WI38 (cell line): ENCODE measurements at regions not wholly inside any gene's neighbourhood (a gene's known extent, or its start where the extent isn't known, plus 50 kb on each side); places are given as distances from the start of the nearest gene placed in this dataset.

Experiments
- H3K4me3 ChIP-seq: 2 replicates; pipeline ENCODE4 v1.5.1; 2011; ENCODE audit warnings: low read depth, mild to moderate bottlenecking, control low read depth, low read length
- TF ChIP-seq, protein P1 (sequence below): IDR thresholded peaks from 2 replicates; pipeline ENCODE4 v1.5.1; 2012; ENCODE audit warnings: low read depth, mild to moderate bottlenecking, control low read depth, low read length

DNA sequence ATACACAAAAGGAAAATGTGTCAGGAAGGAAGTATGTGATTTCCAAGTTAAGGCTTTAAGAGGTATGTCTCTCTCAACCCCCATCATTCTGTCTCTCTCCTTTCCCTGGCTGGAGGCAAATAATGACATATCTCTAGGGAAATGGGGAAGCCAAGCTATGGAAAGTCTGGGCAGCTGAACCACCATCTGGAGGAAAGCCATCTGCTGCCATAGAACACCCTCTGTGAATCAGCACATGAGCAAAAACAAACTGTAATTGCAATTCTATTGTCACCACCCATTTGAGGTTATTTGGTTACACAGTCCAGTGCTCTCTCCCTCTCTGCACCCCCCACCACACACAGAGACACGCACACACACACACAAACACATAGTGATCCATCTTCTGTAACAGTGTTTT, 766.2 kb downstream of the FLRT2 start:
- TF ChIP-seq, protein P1, sequence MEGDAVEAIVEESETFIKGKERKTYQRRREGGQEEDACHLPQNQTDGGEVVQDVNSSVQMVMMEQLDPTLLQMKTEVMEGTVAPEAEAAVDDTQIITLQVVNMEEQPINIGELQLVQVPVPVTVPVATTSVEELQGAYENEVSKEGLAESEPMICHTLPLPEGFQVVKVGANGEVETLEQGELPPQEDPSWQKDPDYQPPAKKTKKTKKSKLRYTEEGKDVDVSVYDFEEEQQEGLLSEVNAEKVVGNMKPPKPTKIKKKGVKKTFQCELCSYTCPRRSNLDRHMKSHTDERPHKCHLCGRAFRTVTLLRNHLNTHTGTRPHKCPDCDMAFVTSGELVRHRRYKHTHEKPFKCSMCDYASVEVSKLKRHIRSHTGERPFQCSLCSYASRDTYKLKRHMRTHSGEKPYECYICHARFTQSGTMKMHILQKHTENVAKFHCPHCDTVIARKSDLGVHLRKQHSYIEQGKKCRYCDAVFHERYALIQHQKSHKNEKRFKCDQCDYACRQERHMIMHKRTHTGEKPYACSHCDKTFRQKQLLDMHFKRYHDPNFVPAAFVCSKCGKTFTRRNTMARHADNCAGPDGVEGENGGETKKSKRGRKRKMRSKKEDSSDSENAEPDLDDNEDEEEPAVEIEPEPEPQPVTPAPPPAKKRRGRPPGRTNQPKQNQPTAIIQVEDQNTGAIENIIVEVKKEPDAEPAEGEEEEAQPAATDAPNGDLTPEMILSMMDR, result no peak
- no peak overlapping the region for H3K4me3 ChIP-seq

DNA sequence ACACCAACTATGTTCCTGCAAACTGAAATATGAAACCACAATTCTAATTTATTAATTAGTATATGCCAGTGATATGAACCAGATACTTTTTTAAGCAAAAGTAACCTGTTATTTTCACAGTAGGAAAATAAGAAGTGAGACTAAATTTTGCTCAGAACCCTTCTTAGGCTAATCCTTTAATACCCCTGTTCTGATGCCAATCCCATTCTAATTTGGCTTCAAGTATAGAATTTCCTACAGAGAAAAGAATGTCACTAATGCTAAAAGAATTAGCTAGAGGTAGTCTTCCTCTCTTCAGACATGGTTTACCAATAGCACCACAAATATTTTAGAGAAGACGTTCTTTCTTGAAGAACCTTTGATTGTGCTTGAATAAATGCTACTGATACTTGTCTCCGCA, 758.4 kb downstream of the FLRT2 start:
- TF ChIP-seq, protein P1, result no peak
- H3K4me3 ChIP-seq, result no peak overlapping the region

DNA sequence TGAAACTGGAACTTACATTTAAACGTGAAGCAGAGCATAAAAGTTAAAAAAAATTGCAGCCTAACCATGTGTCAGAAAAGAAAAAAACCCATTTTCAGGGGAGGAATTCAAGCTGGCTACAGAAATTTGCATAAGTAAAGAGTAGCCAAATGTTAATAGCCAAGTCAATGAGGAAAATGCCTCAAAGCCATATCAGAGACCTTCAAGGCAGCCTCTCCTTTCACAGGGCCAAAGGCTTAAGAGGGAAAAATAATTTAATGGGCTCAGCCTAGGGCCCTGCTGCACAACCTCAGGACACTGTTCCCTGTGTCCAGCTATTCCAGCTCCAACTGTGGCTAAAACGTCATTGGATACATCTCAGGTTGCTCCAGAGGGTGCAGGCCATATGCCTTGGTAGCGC, 749.5 kb downstream of the FLRT2 start:
- no peak overlapping the region for H3K4me3 ChIP-seq
- TF ChIP-seq, protein P1, result no peak

DNA sequence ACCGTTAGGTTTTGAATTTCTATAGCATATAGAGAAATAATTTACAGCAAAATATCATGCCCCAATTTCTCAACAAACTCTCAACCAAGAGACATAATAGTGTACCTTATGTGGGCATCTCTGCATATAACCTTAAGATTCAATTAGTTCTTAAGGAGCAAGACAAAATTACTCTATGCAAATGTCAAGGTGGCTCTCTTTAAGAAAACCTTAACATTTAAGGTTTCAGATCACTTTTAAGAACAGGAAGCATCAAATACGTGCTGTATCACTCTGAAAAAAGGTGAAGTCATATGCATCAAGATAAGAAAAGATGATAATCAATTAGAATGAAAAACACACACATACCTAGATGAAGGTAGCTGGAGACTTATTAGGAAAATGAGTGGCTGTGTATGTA, 728.0 kb downstream of the FLRT2 start:
- H3K4me3 ChIP-seq, result no peak overlapping the region
- TF ChIP-seq, protein P1, result no peak

DNA sequence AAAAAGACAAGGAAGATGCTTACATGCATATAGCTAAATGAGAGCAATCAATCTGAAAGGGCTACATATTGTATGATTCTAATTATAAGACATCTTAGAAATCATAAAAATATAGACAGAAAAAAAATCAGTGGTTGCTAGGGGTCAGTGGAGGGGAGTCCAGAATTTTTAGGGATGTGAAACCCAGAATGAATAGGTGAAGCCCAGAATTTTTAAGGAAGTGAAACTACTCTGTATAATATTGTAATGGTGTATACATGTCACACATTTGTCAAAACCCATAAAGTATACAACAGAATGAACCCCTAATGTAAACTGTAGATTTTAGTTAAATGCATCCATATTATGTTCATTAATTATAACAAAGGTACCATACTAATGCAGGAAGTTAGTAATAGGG, 713.2 kb downstream of the FLRT2 start:
- TF ChIP-seq, protein P1, result no peak
- H3K4me3 ChIP-seq, result no peak overlapping the region

DNA sequence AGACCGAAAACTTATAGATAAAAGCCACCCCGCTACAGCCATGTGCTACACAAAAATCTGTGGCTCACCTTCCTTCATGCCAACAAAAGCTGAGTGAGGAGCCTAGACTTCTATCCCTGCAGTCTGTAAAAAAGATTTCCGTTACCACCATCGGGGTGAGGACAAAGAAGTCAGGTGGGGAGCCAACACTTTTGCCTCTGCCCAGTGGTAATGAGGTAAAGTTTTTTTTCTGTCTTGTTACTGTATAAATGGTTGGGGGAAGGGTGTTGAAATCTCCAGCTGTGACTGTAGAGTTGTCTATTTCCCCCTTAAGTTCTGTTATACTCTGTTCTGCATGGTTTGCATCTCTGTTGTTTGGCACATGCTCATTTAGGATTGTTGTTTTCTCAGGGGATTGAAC, 707.8 kb downstream of the FLRT2 start:
- TF ChIP-seq, protein P1, result no peak

DNA sequence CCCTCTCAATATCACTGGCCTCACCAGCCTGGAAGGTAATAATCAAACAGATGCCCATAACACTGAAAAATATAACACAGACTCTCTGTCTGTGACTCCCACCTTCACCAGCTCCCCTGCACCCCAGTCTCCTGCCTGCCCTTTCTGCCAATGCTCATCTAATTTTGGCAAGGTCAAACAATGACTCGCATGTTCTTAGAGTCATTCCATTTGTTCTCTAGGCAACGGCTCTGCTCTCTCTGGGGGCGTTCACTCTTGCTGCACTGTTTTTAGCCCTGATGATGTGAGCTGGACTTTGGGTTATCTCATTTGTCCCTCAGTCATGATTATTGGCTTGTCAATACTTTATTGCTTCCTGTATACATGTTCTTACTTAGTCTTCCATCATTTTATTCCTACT, 691.8 kb downstream of the FLRT2 start:
- TF ChIP-seq, protein P1, result no peak
- H3K4me3 ChIP-seq, result no peak overlapping the region

More for the DNA sequence above, 707.8 kb downstream of the FLRT2 start:
- no peak overlapping the region for H3K4me3 ChIP-seq
